Activated B cell treated with CpG ODN at 0.5 μM for 24 hours (primary cell): ENCODE measurements at regions not wholly inside any gene's neighbourhood (a gene's known extent, or its start where the extent isn't known, plus 50 kb on each side); places are given as distances from the start of the nearest gene placed in this dataset.
A peak's percentile ranks its signal among the peaks of the same experiment; 100 is the strongest.

Source experiments
- ATAC-seq: fragments of 200-7000 bp; cut with Tn5 transposase; one replicate; pipeline ENCODE4 v1.10.0; 2021; ENCODE audit warnings: low read depth, mild to moderate bottlenecking, moderate library complexity
- CTCF ChIA-PET: fragments of 350-600 bp; sonication (Branson Sonifier 250); formaldehyde crosslinking; loops from one replicate; lab custom pipeline; 2021; ENCODE audit warnings: antibody characterized with exemption; lab: Charles Lee
- POLR2A ChIA-PET: fragments of 350-600 bp; sonication (Branson Sonifier 250); formaldehyde crosslinking; loops from one replicate; lab custom pipeline; 2021; ENCODE audit warnings: antibody characterized with exemption; lab: Charles Lee
- DNase-seq: peaks from one replicate; pipeline ENCODE4 v3.0.0; 2022
- H3K27ac Mint-ChIP-seq: one replicate; pipeline ENCODE4 v1.8.0; 2020; ENCODE audit warnings: mixed read lengths
- H3K27me3 Mint-ChIP-seq: one replicate; pipeline ENCODE4 v1.8.0; 2021; ENCODE audit warnings: mixed read lengths
- H3K36me3 Mint-ChIP-seq: one replicate; pipeline ENCODE4 v1.8.0; 2021; ENCODE audit warnings: low read depth, mixed read lengths
- H3K4me1 Mint-ChIP-seq: one replicate; pipeline ENCODE4 v1.8.0; 2021; ENCODE audit warnings: mixed read lengths
- H3K4me3 Mint-ChIP-seq: one replicate; pipeline ENCODE4 v1.8.0; 2020; ENCODE audit warnings: mild to moderate bottlenecking, mixed read lengths
- H3K9me3 Mint-ChIP-seq: one replicate; pipeline ENCODE4 v1.8.0; 2020; ENCODE audit warnings: mixed read lengths
- CTCF ChIP-seq: fragments of 200-600 bp; IDR thresholded peaks from one replicate; pipeline ENCODE4 v1.8.0; 2022; ENCODE audit warnings: antibody characterized with exemption, mild to moderate bottlenecking
- intact Hi-C: fragments of 100-400 bp; cut with micrococcal nuclease; formaldehyde crosslinking; loops from one replicate; pipeline ENCODE4 v1.15.1; 2024

- Mint-ChIP-seq H3K36me3 (no peaks in the 10 kb centered on the region), H3K27me3 (peaks cover 23% of the 10 kb centered on the region), H3K9me3 (peaks cover 2% of the 10 kb centered on the region), H3K27ac (no peak overlapping the region), H3K4me1 (peaks cover 4% of the 10 kb centered on the region), H3K4me3 (peak overlapping the region; percentile 40)
- intact Hi-C loops, result no loop called here
- DNase-seq (no peak), ATAC-seq (no peak)
- POLR2A ChIA-PET, result no interaction called here
- no peak for TF ChIP-seq CTCF
- CTCF ChIA-PET, result no interaction called here
These were observed 243.6 kb downstream of the AUH start for GRCh38 chr9:91117959-91118703.

- ATAC-seq (no peak), DNase-seq (no peak)
- H3K27me3 Mint-ChIP-seq, result peaks cover 23% of the 10 kb centered on the region
- ChIA-PET POLR2A (no interaction called here), CTCF (no interaction called here)
- intact Hi-C loops, result no loop called here
- TF ChIP-seq CTCF, result no peak
- H3K4me3 Mint-ChIP-seq, result no peak overlapping the region
- H3K27ac Mint-ChIP-seq, result no peak overlapping the region
- H3K4me1 Mint-ChIP-seq, result peaks cover 4% of the 10 kb centered on the region
- H3K36me3 Mint-ChIP-seq, result no peaks in the 10 kb centered on the region
- H3K9me3 Mint-ChIP-seq, result peaks cover 2% of the 10 kb centered on the region
These were observed 243.1 kb downstream of the AUH start for GRCh38 chr9:91118704-91119025.

GRCh38 chr9:91119142-91119541 lies 242.6 kb downstream of the AUH start:
- Mint-ChIP-seq H3K36me3 (no peaks in the 10 kb centered on the region), H3K4me1 (peaks cover 4% of the 10 kb centered on the region), H3K4me3 (no peak overlapping the region), H3K27ac (no peak overlapping the region), H3K27me3 (peaks cover 23% of the 10 kb centered on the region), H3K9me3 (peaks cover 2% of the 10 kb centered on the region)
- DNase-seq (no peak), ATAC-seq (no peak)
- intact Hi-C loops, result no loop called here
- CTCF ChIA-PET, result no interaction called here
- POLR2A ChIA-PET, result no interaction called here
- TF ChIP-seq CTCF, result no peak

- no peaks in the 10 kb centered on the region for H3K36me3 Mint-ChIP-seq
- H3K4me3 Mint-ChIP-seq, result no peak overlapping the region
- TF ChIP-seq CTCF, result no peak
- H3K9me3 Mint-ChIP-seq, result peaks cover 2% of the 10 kb centered on the region
- H3K27ac Mint-ChIP-seq, result no peak overlapping the region
- ATAC-seq (no peak), DNase-seq (no peak)
- ChIA-PET CTCF (interaction anchor here (1.7 kb wide), 1 partner anchor 9 kb away, joined by 3 read pairs; no protein-coding TSS in a partner anchor), POLR2A (no interaction called here)
- H3K4me1 Mint-ChIP-seq, result peaks cover 4% of the 10 kb centered on the region
- H3K27me3 Mint-ChIP-seq, result peaks cover 23% of the 10 kb centered on the region
- intact Hi-C loops, result no loop called here
These were observed 242.0 kb downstream of the AUH start for GRCh38 chr9:91119679-91120078.

- H3K9me3 Mint-ChIP-seq, result peaks cover 2% of the 10 kb centered on the region
These were observed 241.5 kb downstream of the AUH start for GRCh38 chr9:91120200-91120599.

More at GRCh38 chr9:91120200-91120599, 241.5 kb downstream of the AUH start:
- Mint-ChIP-seq H3K36me3 (no peaks in the 10 kb centered on the region), H3K27me3 (peaks cover 23% of the 10 kb centered on the region), H3K4me3 (no peak overlapping the region), H3K4me1 (peaks cover 4% of the 10 kb centered on the region), H3K27ac (no peak overlapping the region)
- no peak for TF ChIP-seq CTCF
- intact Hi-C loops, result no loop called here
- ATAC-seq, result no peak
- no peak for DNase-seq
- CTCF ChIA-PET, result interaction anchor here (1.7 kb wide), 1 partner anchor 9 kb away, joined by 3 read pairs; no protein-coding TSS in a partner anchor
- POLR2A ChIA-PET, result no interaction called here
